GM21786 (cell line): ENCODE measurements at regions not wholly inside any gene's neighbourhood (a gene's known extent, or its start where the extent isn't known, plus 50 kb on each side); places are given as distances from the start of the nearest gene placed in this dataset.

ENCODE experiments used
- ATAC-seq: cut with Tn5 transposase; IDR thresholded peaks from one replicate; pipeline ENCODE4 v1.9.1; 2021; ENCODE audit not compliant: unreplicated experiment

GRCh38 chr5:56493766-56494165, 260.6 kb upstream of the ANKRD55 start:
- ATAC-seq = no peak

GRCh38 chr5:56493308-56493707, 260.2 kb upstream of the ANKRD55 start:
- no peak for ATAC-seq

- no peak for ATAC-seq
Measured at GRCh38 chr5:56492812-56493211, 259.7 kb upstream of the ANKRD55 start.

GRCh38 chr5:56490971-56491468, 257.9 kb upstream of the ANKRD55 start:
- no peak for ATAC-seq

GRCh38 chr5:56489272-56489671, 256.1 kb upstream of the ANKRD55 start:
- no peak for ATAC-seq

GRCh38 chr5:56487528-56488115, 254.5 kb upstream of the ANKRD55 start:
- ATAC-seq = no peak

GRCh38 chr5:56482363-56482762, 249.2 kb upstream of the ANKRD55 start:
- no peak for ATAC-seq

- peak; percentile 46 for ATAC-seq
Measured at GRCh38 chr5:56481428-56482357, 248.6 kb upstream of the ANKRD55 start.

GRCh38 chr5:56480705-56481427, 247.7 kb upstream of the ANKRD55 start:
- peak; percentile 5 for ATAC-seq

GRCh38 chr5:56480078-56480704, 247.1 kb upstream of the ANKRD55 start:
- ATAC-seq = peak; percentile 30

- ATAC-seq = peak; percentile 38
Measured at GRCh38 chr5:56479696-56480077, 246.6 kb upstream of the ANKRD55 start.

GRCh38 chr5:56479126-56479525, 246.0 kb upstream of the ANKRD55 start:
- no peak for ATAC-seq

GRCh38 chr5:56478062-56478461, 244.9 kb upstream of the ANKRD55 start:
- ATAC-seq = no peak

GRCh38 chr5:56476487-56476856, 243.3 kb upstream of the ANKRD55 start:
- no peak for ATAC-seq

GRCh38 chr5:56475689-56476486, 242.8 kb upstream of the ANKRD55 start:
- no peak for ATAC-seq

- ATAC-seq = no peak
Measured at GRCh38 chr5:56471707-56472106, 238.6 kb upstream of the ANKRD55 start.

- ATAC-seq = no peak
Measured at GRCh38 chr5:56470007-56470406, 236.9 kb upstream of the ANKRD55 start.

- no peak for ATAC-seq
Measured at GRCh38 chr5:56468277-56468676, 235.1 kb upstream of the ANKRD55 start.

- no peak for ATAC-seq
Measured at GRCh38 chr5:56467176-56467717, 234.1 kb upstream of the ANKRD55 start.
